ENCODE measurements at regions not wholly inside any gene's neighbourhood (a gene's known extent, or its start where the extent isn't known, plus 50 kb on each side); places are given as distances from the start of the nearest gene placed in this dataset.

DNA sequence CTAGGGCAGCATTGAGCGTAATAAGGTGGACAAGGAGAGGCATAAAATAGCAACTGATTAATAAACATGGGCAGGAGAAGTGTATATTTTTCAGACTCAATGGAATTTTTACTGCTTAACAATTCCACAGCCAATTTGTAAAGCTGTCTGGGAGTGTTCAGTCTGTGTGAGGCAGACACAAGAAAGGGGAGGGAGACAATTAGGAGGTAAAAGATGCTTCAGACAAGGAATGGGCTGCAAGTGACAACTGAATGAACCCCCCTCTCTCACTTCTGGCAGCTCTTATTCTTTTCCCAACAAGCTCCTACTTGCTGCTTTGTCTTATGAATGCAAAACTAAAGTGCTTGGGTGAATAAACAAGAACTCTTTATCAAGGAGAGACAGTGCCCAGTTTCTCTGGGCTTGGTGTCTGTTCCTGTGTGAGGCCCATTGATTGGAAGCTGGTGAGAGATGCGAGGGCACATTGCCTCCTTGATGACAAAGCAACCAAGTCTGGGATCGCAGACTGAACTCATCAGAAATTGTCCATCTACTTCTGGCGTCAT is 575.3 kb downstream of the RNF144B start:
- Histone ChIP-seq H3K36me3 (no peaks in the 10 kb centered on the region), H3K9me3 (no peaks in the 10 kb centered on the region), H3K4me3 (no peak overlapping the region), H3K27me3 (no peaks in the 10 kb centered on the region), H3K4me1 (no peaks in the 10 kb centered on the region), H3K27ac (no peak overlapping the region)
- intact Hi-C loops (cut with DNase I), result no loop called here
- no peak for DNase-seq (ENCODE audit: low spot score in 2 of 2)
- TF ChIP-seq, protein P1, sequence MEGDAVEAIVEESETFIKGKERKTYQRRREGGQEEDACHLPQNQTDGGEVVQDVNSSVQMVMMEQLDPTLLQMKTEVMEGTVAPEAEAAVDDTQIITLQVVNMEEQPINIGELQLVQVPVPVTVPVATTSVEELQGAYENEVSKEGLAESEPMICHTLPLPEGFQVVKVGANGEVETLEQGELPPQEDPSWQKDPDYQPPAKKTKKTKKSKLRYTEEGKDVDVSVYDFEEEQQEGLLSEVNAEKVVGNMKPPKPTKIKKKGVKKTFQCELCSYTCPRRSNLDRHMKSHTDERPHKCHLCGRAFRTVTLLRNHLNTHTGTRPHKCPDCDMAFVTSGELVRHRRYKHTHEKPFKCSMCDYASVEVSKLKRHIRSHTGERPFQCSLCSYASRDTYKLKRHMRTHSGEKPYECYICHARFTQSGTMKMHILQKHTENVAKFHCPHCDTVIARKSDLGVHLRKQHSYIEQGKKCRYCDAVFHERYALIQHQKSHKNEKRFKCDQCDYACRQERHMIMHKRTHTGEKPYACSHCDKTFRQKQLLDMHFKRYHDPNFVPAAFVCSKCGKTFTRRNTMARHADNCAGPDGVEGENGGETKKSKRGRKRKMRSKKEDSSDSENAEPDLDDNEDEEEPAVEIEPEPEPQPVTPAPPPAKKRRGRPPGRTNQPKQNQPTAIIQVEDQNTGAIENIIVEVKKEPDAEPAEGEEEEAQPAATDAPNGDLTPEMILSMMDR (IDR thresholded peaks at IDR 0.05), result no peak

GRCh38 chr6:18963439-18963838 is 576.3 kb downstream of the RNF144B start:
- no peaks in the 10 kb centered on the region for H3K9me3 ChIP-seq
- no peak overlapping the region for H3K27ac ChIP-seq
- no peaks in the 10 kb centered on the region for H3K27me3 ChIP-seq
- TF ChIP-seq, protein P1 (IDR thresholded peaks at IDR 0.05), result no peak
- intact Hi-C loops (cut with DNase I), result no loop called here
- H3K4me1 ChIP-seq, result no peaks in the 10 kb centered on the region
- DNase-seq (ENCODE audit: low spot score in 2 of 2), result no peak
- H3K36me3 ChIP-seq, result no peaks in the 10 kb centered on the region
- no peak overlapping the region for H3K4me3 ChIP-seq

DNA sequence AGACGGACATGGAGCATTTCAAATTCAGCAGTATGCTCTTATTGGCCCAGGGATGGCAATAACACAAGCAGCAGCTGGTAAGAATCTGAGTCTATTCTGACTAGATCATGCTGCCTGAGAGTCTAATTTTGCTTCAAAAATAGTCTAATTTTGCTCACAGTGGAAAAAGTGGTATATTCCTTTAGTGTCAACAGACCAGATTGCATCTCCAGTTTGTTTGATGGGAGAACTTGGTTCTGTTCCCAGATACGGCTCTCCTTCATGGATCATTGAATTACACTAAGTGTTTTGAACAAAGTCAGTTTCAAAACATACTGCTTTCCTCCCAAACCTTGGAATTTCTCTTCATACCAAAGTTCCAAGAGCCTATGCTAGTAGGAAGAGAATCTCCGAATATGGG is 586.1 kb downstream of the RNF144B start:
- intact Hi-C loops (cut with DNase I), result no loop called here
- H3K27ac ChIP-seq, result no peak overlapping the region
- no peak overlapping the region for H3K4me3 ChIP-seq

GRCh38 chr6:18976091-18976490 is 588.9 kb downstream of the RNF144B start:
- no peaks in the 10 kb centered on the region for H3K27me3 ChIP-seq
- intact Hi-C loops (cut with DNase I), result no loop called here
- no peaks in the 10 kb centered on the region for H3K4me1 ChIP-seq
- H3K27ac ChIP-seq, result no peak overlapping the region
- H3K36me3 ChIP-seq, result no peaks in the 10 kb centered on the region
- no peak for DNase-seq (ENCODE audit: low spot score in 2 of 2)
- H3K4me3 ChIP-seq, result no peak overlapping the region
- TF ChIP-seq, protein P1 (IDR thresholded peaks at IDR 0.05), result no peak
- H3K9me3 ChIP-seq, result no peaks in the 10 kb centered on the region

More for the DNA sequence above, 586.1 kb downstream of the RNF144B start:
- DNase-seq (ENCODE audit: low spot score in 2 of 2), result no peak
- Histone ChIP-seq H3K36me3 (no peaks in the 10 kb centered on the region), H3K9me3 (no peaks in the 10 kb centered on the region), H3K27me3 (no peaks in the 10 kb centered on the region), H3K4me1 (no peaks in the 10 kb centered on the region)
- TF ChIP-seq, protein P1 (IDR thresholded peaks at IDR 0.05), result no peak

DNA sequence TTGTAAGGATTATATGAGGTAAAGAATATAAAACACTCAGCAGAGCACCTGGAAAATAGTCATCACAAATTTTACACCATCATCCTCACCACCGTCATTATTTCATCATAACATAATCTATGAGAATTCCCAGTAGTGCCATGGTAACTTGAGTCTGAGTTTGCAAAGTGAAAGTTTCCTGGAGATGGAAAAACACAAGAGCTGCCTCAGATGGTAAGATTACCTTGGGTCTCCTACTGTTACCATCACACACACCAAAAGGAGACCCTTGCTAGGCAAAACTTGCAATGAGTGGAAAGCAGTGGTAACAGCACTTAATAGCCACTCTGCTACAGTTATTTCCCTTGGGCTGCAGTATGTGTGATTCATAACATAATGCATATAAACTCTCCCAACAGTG is 589.8 kb downstream of the RNF144B start:
- DNase-seq (ENCODE audit: low spot score in 2 of 2), result no peak
- Histone ChIP-seq H3K36me3 (no peaks in the 10 kb centered on the region), H3K27ac (no peak overlapping the region), H3K4me3 (no peak overlapping the region), H3K27me3 (no peaks in the 10 kb centered on the region), H3K9me3 (no peaks in the 10 kb centered on the region), H3K4me1 (no peaks in the 10 kb centered on the region)
- intact Hi-C loops (cut with DNase I), result no loop called here
- TF ChIP-seq, protein P1 (IDR thresholded peaks at IDR 0.05), result no peak

Measured in ascending aorta (tissue), 2 donors.